Mesothelial cell of epicardium (in vitro differentiated cells): ENCODE measurements at regions not wholly inside any gene's neighbourhood (a gene's known extent, or its start where the extent isn't known, plus 50 kb on each side); places are given as distances from the start of the nearest gene placed in this dataset.

Experiments
- DNase-seq, 2 experiments: peaks; one replicate each; pipeline ENCODE4 v3.0.0; 2021; ENCODE audit warnings: low spot score in 2 of 2; ENCODE audit not compliant: unreplicated experiment in 2 of 2
- H3K27ac Mint-ChIP-seq: 2 replicates; pipeline ENCODE4 v1.8.0; 2021; ENCODE audit warnings: mixed read lengths
- H3K27me3 Mint-ChIP-seq: 2 replicates; pipeline ENCODE4 v1.8.0; 2021; ENCODE audit warnings: low read depth, mixed read lengths
- H3K36me3 Mint-ChIP-seq: 2 replicates; pipeline ENCODE4 v1.8.0; 2021; ENCODE audit warnings: mixed read lengths
- H3K4me1 Mint-ChIP-seq: 2 replicates; pipeline ENCODE4 v1.8.0; 2021; ENCODE audit warnings: mixed read lengths
- H3K4me3 Mint-ChIP-seq: 2 replicates; pipeline ENCODE4 v1.8.0; 2021; ENCODE audit warnings: mild to moderate bottlenecking, moderate library complexity, mixed read lengths
- H3K9me3 Mint-ChIP-seq: 2 replicates; pipeline ENCODE4 v1.8.0; 2021; ENCODE audit warnings: mixed read lengths
- TF ChIP-seq, protein P1 (sequence below): fragments of 200-600 bp; sonication (generic); IDR thresholded peaks from one replicate; pipeline ENCODE4 v1.5.0; 2021; ENCODE audit warnings: antibody characterized with exemption; ENCODE audit not compliant: unreplicated experiment

DNA sequence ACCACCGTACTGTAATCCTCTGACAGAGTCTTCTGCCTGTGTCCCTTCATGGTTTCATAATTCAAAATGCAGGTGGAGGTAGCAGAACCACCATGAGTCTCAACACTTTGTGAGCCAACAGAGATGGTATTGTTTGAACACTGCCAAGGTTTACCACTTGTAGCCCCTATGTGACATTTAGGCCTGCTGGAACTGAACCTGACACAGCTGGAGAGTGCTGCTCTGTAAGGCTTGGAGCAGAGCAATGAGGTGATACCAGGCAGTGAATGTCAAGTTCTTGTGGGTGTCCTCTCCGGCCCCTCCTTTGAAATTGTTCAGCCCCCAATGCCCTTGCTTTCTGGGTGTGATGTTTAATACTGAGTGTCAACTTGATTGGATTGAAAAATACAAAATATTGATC, 1042.9 kb downstream of the ARAP2 start:
- H3K27me3 Mint-ChIP-seq, result no peaks in the 10 kb centered on the region
- H3K36me3 Mint-ChIP-seq, result peaks cover 4% of the 10 kb centered on the region
- H3K9me3 Mint-ChIP-seq, result peaks cover 30% of the 10 kb centered on the region
- DNase-seq, result no peak
- TF ChIP-seq, protein P1, sequence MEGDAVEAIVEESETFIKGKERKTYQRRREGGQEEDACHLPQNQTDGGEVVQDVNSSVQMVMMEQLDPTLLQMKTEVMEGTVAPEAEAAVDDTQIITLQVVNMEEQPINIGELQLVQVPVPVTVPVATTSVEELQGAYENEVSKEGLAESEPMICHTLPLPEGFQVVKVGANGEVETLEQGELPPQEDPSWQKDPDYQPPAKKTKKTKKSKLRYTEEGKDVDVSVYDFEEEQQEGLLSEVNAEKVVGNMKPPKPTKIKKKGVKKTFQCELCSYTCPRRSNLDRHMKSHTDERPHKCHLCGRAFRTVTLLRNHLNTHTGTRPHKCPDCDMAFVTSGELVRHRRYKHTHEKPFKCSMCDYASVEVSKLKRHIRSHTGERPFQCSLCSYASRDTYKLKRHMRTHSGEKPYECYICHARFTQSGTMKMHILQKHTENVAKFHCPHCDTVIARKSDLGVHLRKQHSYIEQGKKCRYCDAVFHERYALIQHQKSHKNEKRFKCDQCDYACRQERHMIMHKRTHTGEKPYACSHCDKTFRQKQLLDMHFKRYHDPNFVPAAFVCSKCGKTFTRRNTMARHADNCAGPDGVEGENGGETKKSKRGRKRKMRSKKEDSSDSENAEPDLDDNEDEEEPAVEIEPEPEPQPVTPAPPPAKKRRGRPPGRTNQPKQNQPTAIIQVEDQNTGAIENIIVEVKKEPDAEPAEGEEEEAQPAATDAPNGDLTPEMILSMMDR, result no peak
- H3K4me3 Mint-ChIP-seq, result no peak overlapping the region
- H3K4me1 Mint-ChIP-seq, result no peaks in the 10 kb centered on the region
- no peak overlapping the region for H3K27ac Mint-ChIP-seq

DNA sequence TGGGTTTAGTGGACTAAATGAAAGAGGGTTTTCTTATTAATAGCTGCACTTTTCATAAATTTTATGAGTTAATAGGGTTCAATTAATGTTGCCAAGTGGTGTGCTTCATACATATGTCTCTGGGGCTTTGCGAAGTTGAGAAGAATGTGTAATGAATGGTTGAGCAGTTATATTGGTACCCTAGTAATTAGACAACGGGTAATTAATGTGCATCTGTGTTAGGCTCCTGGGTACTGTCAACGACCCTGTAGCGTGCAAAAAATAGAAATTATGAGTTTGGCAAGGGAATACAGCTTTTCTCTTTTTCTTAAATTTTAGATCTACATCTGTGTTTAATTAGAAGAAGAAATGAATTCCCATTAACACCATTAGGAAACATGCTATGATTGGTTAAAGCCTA, 1027.7 kb downstream of the ARAP2 start:
- no peak overlapping the region for H3K27ac Mint-ChIP-seq
- TF ChIP-seq, protein P1, result no peak
- DNase-seq, result no peak
- H3K36me3 Mint-ChIP-seq, result no peaks in the 10 kb centered on the region
- H3K9me3 Mint-ChIP-seq, result no peaks in the 10 kb centered on the region
- H3K4me3 Mint-ChIP-seq, result no peak overlapping the region
- H3K4me1 Mint-ChIP-seq, result peaks cover 9% of the 10 kb centered on the region
- H3K27me3 Mint-ChIP-seq, result no peaks in the 10 kb centered on the region

DNA sequence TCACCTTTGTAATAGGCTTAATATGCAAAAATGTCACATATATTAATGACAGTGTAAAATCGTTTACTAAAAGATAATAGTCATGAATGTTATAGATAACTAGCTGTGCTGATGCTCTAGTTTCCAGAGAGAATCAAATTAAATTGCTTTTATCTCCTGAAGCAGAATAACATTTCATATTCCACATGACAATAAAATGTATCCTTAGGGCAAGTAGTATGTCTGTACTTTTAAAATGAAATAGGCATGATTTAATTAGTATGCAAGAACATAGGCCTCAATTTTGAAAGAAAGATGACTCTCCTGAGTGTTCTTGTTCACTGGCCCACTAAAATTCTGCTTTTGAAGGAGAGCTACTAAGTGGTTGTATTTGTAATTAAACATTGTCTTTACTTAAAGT, 1027.0 kb downstream of the ARAP2 start:
- no peaks in the 10 kb centered on the region for H3K27me3 Mint-ChIP-seq
- peaks cover 9% of the 10 kb centered on the region for H3K4me1 Mint-ChIP-seq
- peaks cover 1% of the 10 kb centered on the region for H3K9me3 Mint-ChIP-seq
- no peak overlapping the region for H3K4me3 Mint-ChIP-seq
- no peak for DNase-seq
- H3K27ac Mint-ChIP-seq, result no peak overlapping the region
- no peaks in the 10 kb centered on the region for H3K36me3 Mint-ChIP-seq
- TF ChIP-seq, protein P1, result no peak

DNA sequence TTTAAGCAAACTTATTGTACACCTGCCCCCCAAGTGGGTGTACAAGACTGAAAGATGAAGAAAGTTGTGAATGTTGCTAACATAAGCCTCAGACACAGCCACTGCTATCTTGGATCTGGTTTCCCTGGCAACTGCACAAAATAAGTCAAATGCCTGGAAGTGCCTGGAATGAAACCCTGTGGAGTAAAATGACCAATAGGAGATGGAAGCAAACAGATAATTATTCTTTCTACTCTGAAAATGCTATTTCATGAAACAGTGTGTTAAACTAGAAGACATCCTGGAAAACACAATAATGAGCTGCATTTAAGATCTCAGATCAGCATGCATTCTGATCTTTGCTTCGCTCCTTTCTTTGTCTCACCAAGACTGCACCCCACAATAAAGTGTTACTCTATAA, 1016.0 kb downstream of the ARAP2 start:
- Mint-ChIP-seq H3K4me1 (peaks cover 12% of the 10 kb centered on the region), H3K9me3 (peaks cover 5% of the 10 kb centered on the region), H3K36me3 (no peaks in the 10 kb centered on the region), H3K27ac (peak overlapping the region; percentile 7), H3K27me3 (no peaks in the 10 kb centered on the region), H3K4me3 (no peak overlapping the region)
- DNase-seq, result no peak
- TF ChIP-seq, protein P1, result no peak

DNA sequence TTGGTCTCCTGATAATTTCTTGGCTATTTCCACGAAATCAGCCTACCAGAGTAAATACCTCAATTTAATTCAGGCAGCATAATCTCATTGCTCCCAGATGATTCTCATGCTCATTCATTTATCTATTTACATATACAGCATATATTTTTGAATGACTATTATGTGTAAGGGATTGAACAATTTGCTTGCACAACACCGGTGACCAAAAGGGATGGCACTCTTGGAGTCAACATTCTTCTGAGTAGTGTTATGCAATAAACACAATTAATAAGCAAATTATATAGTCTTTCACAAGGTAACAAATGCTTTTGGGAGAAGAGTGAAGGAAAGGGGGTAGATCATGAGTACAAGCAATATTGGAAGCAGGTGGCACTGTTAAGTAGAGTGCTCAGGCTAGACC, 1015.3 kb downstream of the ARAP2 start:
- no peaks in the 10 kb centered on the region for H3K36me3 Mint-ChIP-seq
- H3K27me3 Mint-ChIP-seq, result no peaks in the 10 kb centered on the region
- H3K27ac Mint-ChIP-seq, result no peak overlapping the region
- peaks cover 12% of the 10 kb centered on the region for H3K4me1 Mint-ChIP-seq
- peaks cover 7% of the 10 kb centered on the region for H3K9me3 Mint-ChIP-seq
- DNase-seq, result no peak
- no peak overlapping the region for H3K4me3 Mint-ChIP-seq
- TF ChIP-seq, protein P1, result no peak

DNA sequence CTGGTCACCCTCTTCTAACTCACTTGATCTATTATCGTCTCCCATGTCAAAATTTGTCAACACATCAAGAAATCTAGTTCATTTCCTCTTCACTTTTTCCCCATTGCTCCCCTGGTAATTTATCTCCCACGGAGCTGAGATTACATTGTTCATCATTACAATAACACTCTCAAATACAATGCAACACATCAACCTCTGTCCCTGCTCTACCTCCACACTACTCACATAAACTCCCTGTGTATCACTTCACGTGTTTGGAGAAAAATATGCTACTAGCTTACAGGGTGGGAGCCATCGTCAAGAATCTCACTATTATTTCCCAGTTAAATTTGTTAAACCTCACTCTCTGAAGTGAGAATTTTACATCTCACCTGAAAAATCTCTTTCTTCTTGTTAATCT, 1006.4 kb downstream of the ARAP2 start:
- H3K36me3 Mint-ChIP-seq, result peaks cover 6% of the 10 kb centered on the region
- TF ChIP-seq, protein P1, result no peak

More for the DNA sequence above, 1006.4 kb downstream of the ARAP2 start:
- Mint-ChIP-seq H3K4me1 (peaks cover 15% of the 10 kb centered on the region), H3K27me3 (no peaks in the 10 kb centered on the region), H3K4me3 (no peak overlapping the region), H3K9me3 (peaks cover 24% of the 10 kb centered on the region), H3K27ac (no peak overlapping the region)
- DNase-seq, result no peak
